GM21447 (cell line): ENCODE measurements at regions not wholly inside any gene's neighbourhood (a gene's known extent, or its start where the extent isn't known, plus 50 kb on each side); places are given as distances from the start of the nearest gene placed in this dataset.

Experiments
- ATAC-seq: cut with Tn5 transposase; IDR thresholded peaks from one replicate; pipeline ENCODE4 v1.9.1; 2021; ENCODE audit not compliant: unreplicated experiment

DNA sequence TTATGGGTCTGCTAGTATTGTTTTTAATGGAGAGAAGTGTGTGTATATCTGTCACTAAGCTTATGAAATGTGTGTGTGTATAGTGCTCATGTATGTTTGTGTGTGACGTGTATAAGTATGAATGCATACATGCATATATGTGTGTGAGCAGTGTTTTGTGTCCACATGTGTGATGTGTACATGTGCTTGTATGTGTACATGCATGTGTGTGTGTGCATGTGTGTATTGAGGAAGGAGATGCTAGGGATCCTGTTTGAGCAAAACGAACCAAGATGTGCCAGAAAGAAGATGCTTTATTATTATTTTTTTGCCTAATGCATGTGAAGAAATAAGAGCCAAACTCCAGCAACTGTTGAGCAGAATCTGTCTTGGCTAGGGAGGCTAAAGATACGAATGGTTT lies 301.3 kb upstream of the SKOR2 start:
- no peak for ATAC-seq

DNA sequence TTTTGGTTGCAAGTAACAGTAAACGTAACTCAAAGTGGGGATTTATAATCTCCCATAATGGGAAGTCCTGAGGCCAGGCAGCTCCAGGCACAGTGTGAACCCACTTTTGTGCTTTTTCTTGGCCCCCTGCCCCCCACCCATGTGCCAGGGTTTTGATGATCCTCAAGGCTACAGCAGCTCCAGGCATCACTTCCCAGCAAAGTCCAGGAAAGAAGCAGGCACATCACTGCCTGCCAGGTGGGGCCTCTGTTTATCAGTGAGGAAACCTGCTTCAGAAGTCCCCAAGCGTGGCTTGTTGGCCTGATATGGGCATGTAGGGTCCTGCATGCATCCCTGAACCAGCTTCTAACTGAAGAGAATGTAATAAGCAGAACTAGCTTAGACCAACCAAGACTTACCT lies 299.2 kb upstream of the SKOR2 start:
- no peak for ATAC-seq

DNA sequence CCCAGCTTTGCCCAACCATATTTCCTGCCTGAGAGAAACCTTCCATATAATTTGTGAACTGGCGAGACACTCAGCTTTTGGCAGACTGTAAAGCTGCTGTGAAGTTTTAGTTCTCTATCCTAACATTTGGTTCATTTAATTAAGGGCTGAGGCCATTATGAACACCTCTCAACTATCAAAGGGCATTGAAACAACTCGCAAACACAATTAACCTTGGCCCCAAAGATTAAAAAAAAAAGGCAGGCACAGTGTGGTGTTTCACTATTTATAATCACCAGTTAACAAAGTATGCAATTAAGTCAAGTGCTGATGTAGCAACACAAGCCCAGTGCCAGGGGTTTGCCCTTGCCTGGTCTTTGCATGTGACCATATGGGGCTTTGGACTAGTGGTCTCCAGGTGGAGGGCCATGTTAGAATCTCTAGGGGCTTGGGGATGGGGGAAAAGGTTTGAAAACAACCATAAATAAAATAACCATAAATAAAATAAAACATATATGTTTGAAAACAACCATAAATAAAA lies 297.6 kb upstream of the SKOR2 start:
- no peak for ATAC-seq

DNA sequence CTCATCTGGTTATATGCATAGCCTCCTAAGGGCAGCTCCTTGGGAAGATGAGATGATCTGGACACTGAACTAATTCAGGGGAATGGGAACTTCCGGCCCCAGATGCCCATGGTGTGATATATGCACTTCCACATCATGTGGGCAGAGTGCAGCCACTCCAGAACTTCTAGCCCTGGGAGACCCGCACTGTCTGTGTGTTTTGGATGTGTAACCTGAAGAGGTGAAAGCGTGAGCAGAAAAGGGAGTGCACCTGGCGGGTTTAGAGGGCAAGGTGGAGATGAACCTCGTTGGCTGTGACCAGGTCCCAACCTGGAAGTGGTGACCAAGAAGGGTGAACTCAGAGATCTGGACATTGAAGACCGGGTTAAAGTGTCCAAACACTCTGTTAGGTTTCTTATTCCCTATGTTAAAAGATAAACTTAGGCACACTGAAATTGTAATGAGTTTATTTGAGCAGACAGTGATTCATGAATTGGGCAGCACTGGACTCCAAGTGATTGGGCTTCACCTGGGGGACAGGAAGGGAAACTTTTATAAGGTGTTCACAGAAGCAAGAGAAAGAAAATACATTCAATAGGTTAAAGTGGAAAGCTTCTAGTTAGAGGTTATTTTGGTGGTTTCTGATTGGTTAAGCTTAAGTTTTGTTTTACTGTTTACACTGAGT lies 296.2 kb upstream of the SKOR2 start:
- no peak for ATAC-seq

DNA sequence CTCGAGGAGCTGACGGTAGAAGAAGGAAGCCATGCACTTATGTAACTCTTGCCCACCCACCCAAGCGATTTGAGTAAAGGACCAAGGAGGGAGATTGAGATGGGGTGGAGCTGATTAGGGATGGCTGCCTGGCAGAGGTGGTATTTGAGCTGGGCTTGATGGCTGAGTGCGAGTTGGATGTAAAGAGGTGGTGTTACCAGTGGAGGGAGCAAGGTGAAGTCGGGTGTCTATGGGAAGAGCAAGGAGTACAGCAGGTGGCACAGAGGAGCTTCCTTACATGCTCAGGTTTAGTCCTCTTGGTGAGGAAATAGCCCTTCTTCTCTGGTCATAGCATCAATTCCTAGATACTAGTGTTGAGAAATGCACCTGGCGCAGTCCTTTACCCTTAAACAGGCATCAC lies 294.2 kb upstream of the SKOR2 start:
- no peak for ATAC-seq

DNA sequence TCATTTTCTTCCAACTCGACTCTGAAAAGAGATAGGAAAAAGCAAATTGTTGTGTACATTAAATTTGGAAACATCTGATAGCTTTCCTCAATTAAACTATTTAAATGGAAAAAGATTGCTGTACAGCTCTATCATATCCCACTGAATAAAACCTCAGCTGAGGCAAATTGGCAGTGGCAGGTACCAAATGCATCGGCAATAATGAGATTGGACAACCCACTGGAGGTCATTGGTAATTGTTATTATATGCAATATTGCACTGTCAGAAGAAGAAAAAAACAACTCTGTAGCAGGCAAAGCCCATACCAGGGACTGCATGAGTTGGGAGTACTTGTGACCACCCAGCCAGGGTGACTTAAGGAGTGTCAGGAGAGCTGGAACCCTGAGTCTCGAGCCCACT lies 291.6 kb upstream of the SKOR2 start:
- no peak for ATAC-seq

DNA sequence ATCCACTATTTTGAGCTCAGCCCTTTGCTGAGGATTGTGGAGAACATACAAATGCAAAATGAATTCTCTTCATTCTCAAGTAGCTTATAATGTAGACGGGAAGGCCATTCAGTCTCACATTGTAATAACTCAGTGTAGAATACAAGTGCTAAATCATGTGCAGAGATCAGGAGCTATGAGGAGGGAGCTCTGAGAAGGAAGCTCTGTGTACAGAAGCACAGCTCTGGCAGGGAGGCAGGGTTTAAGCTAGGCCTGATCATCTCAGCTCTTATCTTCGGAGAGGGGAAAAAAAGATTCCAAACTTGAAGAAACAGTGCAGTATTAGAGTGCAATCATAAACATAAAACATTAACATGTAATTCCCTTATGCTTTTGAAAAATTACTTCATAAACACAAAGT lies 291.1 kb upstream of the SKOR2 start:
- no peak for ATAC-seq

DNA sequence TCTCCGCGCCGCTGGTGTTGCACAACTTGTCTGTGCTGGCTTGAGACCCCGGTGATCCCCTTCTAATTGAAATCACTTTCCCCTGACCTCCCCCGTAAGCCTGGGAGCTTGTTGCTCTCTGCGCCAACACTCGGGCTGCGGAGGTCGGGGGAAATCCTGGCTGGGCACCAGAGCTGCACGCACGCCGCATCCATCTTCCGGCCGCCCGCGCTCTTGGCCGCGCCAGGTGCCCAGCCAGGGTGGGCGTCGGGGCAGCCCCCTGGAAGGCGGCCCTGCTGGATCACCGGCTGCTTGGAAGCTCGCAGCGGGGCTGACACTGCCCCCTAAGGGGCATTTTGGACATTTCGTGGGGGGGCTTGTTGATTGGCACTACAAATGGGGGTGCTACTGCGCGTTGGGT lies 280.3 kb upstream of the SKOR2 start:
- ATAC-seq: no peak

DNA sequence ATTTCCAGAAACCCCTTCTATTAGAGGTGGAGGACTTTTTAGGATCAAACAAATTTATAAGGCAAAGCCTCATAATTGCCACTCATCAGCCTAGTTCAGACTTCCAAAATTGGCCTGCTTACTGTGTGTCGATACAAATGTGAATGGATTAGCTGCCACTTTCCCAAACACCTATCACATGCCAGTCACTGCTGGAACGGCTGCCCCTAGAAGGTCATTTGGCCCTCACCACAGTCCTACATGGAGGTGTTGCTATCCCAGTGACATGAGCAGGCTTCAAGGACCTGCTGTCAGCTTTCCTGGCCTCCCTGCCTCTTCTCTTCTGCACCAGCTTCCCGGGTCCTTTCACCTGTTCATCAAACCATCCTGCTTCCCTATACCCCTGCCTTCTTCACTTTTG lies 279.2 kb upstream of the SKOR2 start:
- no peak for ATAC-seq

DNA sequence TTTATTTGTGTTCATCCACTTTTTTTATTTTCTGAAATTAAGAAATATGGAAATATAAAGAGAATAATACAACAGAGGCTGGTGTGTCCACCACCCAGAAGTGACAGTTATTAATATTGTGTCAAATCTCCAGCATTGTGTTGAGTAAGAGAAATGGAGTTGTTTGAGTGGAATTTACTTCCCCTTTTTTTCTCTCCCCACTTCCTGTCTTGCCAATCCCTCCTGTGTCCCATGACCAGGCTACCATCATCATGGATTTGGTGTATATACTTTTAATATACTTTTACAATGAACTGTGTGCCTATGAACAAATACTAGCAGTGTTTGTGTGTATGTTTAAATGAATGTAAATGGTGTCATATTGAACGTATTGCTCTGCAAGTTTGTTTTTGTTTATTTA lies 276.9 kb upstream of the SKOR2 start:
- no peak for ATAC-seq

DNA sequence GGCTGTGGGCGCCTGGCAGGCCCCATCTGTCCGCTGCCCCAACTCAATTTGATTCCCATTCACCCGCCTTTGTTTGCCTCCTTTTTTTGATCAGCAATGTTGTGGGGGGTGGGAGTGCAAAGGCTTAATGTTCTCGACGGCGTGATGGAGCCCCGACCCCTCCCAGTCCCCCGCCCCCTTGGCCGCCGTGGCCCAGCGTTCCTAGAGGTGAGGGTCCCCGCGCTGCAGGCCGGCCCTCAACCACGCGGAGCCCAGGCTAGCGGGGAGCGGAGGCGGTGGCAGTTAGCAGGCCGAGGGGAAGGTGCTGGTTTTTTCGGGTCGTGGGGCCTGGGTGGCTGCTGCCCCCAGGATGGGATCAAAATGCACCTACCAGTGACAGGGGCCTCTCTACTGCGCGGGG lies 274.7 kb upstream of the SKOR2 start:
- no peak for ATAC-seq

DNA sequence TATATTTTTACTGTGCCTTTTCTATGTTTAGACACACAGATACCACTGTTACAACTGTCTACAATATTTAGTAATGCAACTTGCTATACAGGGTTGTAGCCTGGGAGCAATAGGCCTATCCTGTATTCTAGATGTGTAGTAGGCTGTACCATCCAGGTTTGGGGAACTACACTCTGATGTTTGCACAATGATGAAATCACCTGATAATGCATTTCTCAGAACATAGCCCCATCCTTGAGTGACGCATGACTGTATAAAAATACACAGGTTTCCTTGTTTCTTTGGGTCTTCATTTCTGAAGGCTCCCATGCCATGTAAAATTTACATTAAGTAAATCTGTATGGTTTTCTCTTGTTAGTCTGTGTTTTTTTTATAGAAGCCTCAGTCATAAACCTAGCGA lies 270.9 kb upstream of the SKOR2 start:
- ATAC-seq: no peak

DNA sequence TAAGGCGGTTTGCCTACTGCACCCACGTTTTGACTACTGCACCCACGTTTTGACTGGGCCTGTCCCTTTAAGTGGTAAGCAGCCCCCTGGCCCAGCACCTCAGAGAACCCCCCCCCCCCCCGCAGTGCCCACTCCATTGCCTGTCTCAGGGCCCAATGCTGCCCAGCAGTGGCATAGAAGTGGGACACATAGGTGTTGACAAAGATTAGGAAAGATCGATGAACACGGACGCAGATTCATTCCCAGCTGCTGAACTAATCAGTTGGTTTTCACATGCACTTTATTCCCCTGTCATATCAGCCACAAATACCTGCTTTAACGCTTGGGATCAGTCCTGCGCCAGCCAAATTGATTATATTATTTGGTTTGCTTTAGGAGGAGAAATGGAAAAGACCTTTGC lies 268.8 kb upstream of the SKOR2 start:
- no peak for ATAC-seq

DNA sequence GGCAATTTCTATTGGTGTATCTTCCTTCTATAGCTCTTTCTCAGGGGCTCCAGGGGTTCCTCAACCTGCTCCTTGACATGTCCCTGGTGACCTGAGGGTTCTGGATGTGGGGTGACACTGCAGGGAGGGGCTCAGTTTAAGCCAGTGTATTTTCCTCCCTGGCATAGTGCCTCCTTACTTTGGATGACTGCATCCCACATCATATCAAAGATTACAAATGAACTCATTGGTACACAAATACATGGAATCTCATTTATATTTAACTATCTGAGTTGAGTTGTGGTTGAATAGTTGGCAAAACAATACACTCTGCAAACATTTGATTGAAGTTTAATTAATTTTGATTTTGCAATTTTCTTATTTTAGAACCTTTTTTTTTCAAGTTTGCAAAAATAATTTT lies 268.2 kb upstream of the SKOR2 start:
- ATAC-seq: no peak

DNA sequence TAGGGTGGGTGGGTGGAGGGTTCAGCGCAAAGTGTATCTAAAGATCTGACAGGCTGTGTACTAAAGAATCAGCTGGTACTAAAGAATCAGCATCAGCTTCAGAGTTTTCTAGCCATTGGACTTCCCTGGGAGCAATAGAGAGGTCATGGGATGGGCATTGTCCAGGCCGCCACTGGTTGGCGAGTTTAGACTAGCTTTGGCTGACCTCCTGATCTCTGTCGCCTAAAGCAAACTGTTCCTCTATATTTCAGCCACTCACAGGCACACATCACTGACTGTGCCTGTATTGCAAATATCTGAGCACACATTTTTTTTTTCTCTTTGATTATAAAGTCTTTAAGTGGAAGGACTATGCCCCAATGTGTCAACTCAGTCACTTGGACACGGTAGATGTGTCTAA lies 267.8 kb upstream of the SKOR2 start:
- no peak for ATAC-seq

DNA sequence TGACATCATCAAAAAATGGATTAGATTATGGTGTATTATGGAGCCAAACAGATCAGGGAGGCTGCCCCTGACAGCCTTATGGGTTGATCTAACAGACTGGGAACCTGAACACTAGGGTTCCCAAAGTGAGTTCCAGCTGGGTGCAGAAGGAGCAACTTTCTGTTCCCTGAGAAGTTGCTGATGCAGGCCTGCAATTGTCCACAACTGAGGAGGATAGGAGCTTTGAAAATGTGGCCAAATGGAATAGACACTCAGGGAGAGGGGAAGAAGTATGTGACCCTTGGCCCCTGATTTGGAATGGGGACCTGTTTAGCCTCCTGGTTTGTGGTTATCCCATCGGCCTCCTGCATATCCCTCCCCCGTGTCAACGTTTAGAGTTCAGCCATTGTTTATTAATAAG lies 262.2 kb upstream of the SKOR2 start:
- no peak for ATAC-seq

DNA sequence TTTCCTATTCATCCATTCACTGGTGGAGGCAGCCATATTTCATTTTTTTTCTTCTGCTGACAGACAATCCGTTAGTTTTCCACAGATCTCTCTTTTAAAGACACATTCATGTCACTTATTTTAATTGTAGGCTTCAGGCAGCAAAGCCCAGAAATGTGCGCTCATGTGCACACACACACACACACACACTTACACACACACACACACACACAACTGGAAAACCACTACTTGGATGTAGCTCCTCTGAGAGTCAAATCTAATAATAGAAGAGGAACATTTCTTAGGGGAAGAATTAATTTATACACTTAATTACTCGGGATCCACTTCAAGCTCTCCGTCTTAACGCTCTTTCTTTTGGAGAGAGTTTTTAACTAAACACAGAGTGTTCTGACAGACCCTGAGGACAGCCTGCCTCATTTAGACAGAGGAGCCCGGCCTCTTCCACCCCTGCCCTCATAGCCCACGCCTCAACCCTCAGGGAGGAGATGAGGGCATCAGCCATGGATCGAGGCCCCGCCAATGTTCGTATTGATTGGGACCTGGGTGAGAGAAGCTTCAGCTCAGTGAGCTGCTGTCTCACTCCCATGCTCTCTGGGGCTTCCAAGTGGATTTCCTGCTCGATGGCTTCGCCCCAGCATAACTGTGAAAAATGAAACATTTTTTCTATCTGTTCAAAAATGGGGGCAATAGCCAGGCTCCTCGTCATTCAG lies 261.4 kb upstream of the SKOR2 start:
- no peak for ATAC-seq

DNA sequence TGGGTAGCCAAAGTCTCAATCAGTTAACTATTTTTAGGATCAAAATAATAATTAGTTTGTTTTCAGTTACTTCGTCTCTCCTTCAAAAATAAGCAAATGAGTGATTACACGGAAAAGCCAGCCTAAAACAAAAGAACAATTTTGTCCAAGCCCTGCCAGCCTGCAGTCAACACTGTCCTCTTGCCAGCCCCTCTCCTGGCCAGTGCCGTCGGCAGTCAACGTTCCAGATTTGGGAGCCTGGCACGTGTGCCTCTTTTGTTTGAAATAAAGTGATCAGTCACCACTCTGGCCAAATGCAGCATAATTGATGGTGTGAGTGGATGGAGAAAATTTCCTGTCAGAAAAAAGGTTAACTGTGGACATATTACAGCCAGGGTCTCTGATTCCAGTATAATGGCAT lies 260.6 kb upstream of the SKOR2 start:
- ATAC-seq: no peak

DNA sequence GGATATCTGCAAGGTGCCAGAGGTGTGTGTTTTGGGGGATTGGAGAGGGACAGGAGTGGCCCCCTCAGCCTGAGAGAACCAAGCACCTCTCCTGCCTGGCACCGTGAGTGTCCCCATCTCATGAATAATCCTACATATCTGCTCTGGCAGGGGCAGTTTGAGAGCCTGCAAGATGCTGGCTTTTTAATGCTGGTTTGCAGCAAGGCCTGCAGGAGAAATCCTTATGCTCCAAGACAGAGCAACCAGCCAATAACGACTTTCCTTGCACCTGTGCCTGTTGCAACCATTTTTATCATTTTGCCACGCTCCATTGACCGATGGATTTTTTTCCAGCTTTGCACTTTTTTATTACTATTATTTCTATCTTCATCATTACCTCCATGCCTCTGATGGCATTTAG lies 259.4 kb upstream of the SKOR2 start:
- ATAC-seq: no peak

DNA sequence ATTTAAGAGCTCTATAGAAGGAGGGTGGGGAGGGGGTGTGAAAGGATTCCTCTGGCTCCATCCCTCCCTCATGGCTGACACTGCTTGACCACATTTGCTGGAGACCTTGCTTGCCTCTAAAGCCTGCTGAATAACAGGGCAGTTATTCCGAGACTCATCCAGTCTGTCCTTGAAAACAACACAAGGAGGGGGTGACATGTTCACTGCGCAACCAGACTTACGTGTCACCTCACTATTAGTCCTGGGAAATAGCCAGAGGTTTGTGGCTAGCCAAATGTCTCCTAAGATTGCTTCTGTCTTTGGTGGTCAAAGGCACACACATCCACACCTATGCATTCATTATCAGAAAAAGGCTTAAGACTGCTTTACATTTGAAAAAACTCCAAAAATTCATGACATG lies 256.2 kb upstream of the SKOR2 start:
- no peak for ATAC-seq

DNA sequence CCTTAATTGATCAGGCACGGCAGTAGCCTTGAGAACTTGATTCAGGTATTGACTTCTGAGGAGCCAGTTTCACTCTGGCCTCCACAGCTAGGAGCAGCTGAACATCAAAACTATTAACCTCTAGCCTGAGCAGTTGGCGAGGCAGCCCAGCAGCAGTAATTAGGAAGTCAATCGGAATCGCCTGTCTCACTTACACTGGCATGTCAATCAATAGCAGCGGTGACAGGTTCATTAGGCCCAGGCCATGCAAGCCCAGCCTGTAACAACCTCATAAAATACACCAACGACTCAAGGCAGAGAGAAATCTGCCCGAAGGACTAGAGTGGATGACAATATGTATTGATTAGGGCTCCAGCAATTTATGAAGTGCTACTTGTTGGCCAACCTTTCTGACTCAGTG lies 255.4 kb upstream of the SKOR2 start:
- ATAC-seq: no peak

DNA sequence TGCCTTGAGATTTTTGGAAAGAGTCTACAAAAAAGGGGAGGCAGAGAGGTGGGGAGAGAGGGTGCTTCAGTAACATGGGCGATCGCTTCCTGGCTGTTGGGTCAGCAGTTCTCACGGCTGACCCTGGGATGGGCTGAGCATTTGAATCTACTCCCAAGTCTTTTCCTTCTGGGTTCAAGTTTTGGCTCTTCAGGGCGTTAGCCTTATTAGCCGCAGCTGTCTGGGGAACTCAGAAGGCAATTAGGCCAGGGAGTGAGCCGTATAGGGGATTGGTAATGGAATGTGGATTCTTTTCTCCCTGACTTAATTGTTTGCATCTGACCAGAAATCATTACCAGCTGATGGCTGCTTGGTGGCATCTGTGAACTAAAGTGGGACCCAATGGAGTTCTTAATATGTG lies 250.5 kb upstream of the SKOR2 start:
- ATAC-seq: no peak

DNA sequence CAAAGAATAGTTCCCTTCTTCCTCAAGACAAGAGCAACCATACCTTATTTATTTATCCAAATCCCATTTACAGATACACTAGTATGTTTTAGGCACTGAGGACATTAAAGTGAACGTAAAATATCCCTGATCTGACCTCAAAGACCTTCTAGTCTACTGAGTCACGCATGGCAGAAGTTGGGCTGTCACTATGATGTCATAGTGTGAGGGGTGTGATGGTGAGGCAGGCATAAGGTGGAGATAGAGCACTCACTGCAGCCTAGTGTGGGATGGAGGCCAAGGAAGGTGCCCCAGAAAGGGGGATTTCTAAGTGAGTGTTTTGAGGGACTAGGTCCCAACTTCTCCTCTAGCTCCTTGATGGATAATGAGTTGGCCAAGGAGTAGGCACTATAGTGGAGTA lies 249.5 kb upstream of the SKOR2 start:
- no peak for ATAC-seq
